Activated T-cell treated with anti-CD3 and anti-CD28 coated beads for 48 hours (primary cell): ENCODE measurements at regions not wholly inside any gene's neighbourhood (a gene's known extent, or its start where the extent isn't known, plus 50 kb on each side); places are given as distances from the start of the nearest gene placed in this dataset.

ENCODE experiments used
- DNase-seq: peaks from one replicate; pipeline ENCODE4 v3.0.0-alpha.2; 2020; ENCODE audit warnings: low read depth

DNA sequence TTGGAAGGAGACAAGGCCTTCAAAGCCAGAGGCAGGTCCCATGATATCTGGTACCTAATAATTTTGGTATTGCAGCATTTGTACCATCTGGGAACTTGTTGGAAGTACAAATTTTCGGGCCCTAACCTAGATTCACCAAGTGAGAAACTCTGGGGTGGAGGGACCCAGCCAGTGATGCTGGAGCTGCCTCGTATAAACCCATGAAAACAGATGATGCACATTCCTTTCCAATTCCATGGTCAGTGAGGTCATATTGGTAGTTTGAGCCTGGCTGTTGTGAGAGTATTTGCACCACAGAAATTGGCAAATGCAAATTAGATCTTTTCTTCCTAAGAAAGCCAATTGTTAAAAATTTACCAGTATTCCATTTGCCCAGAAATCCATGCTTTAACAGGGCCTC, 269.6 kb upstream of the PLXNA2 start:
- DNase-seq = no peak

DNA sequence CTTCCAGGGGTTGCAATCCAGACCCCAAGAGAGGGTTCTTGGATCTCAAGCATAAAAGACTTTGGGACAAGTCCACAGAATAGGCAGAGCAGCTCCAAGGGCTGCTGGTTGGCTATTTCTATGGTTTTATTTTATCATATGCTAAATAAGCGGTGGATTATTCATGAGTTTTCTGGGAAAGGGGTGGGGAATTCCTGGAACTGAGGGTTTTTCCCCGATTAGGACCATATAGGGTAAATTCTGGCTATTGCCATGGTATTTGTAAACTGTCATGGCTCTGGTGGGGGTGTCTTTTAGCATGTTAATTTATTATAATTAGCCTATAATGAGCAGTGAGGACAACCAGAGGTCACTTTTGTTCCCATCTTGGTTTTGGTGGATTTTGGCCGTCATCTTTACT, 270.9 kb upstream of the PLXNA2 start:
- no peak for DNase-seq

GRCh38 chr1:208516780-208517179, 272.6 kb upstream of the PLXNA2 start:
- no peak for DNase-seq

- no peak for DNase-seq
Measured at GRCh38 chr1:208520438-208521099, 276.4 kb upstream of the PLXNA2 start.

DNA sequence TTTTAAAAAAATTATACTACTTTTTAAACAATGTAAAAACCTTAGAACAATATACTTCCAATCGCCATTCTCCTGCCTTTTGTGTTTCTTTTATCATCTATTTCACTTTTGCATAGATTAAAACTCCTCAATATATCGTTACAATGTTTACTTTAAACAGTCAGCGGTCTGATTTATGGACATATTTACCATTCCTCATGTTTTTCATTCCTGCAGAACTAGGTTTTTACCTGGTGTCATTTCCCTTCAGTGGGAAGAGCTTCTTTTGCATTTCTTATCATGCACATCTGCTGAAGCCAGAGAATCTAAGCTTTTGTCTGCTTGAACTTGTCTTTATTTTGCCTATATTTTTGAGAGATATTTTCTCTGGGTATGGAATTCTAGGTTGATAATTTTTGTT, 277.4 kb upstream of the PLXNA2 start:
- DNase-seq = no peak

- no peak for DNase-seq
Measured at GRCh38 chr1:208523007-208523406, 278.8 kb upstream of the PLXNA2 start.

DNA sequence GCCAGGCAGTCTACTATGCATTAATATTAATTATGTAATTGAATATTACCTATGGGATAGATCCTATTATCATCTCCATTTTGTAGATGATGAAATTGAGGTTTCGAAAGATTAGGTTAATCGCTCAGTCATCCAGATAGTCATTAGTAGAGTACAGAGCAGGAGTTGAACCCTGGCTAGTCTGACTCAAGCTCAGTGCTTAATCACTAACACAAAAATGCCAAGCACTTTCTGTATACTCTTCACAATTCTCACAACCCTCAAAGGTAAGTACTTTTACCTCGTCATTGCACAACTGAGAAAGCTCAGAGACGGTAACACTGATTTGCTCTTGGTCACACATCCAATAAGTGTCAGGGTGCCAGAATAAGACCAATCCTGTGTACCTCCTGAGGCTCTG, 280.2 kb upstream of the PLXNA2 start:
- DNase-seq = no peak

DNA sequence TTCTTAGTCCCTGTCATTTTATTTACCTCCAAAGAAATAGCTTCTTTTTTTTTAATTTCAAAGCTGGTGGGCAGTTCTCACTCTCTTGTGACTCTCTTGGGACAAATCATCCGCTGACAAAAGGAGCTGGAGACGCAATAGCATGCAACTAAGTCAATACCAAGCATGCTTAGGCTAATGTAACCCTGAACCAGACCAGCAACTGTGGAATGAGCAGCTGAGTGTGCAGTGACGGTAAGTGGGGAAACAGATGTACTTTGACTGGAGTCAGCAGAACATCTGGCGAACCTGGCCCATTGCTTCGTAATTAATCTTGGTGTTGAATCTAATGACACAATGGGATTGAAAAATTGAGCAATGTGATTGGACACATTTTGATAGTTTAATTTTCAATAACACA, 280.7 kb upstream of the PLXNA2 start:
- no peak for DNase-seq

DNA sequence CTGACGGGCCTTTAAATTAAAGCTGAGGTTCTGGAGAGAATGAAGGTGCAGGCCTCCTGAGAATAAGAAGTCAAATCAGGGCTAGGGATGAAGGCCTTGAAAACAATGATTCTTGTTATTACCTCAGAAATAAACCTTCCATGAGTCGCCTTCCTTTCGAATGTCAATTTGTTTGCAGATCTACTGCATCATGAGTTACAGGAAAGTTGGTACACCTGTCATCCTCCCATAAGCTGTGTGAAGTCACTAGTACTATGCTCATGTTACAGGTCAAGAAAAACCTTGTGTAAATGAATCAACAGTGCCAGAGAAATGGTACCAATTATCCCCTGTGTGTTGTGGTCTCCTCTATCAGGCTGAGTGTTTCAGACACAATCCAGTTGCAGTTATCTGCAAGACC, 281.2 kb upstream of the PLXNA2 start:
- no peak for DNase-seq

DNA sequence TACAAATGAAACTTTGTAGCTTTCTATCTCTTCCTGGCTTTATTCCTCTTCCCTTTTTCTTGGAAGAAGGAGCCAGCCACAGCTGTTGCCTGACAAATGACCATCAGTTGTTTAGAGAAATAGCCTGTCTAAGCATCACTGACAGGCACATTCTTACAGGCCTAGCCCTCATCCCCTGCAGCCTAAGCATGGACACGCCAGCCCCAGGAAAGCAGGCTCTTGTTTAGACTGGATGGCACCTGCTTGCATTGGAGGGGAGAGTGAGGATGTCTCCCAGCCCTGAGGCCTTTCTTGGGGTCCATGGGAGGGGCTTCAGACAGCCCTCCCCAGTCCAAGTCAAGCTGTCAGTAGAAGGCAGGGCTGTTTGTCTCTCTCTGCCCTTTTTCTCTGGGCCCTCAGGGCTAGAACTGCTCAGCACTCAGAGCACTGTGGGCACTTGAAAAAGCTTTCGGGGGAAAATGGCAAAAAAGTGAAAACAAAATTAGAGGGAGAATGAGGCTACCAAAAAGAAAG, 282.5 kb upstream of the PLXNA2 start:
- DNase-seq = no peak

- no peak for DNase-seq
Measured at GRCh38 chr1:208527156-208527555, 283.0 kb upstream of the PLXNA2 start.

DNA sequence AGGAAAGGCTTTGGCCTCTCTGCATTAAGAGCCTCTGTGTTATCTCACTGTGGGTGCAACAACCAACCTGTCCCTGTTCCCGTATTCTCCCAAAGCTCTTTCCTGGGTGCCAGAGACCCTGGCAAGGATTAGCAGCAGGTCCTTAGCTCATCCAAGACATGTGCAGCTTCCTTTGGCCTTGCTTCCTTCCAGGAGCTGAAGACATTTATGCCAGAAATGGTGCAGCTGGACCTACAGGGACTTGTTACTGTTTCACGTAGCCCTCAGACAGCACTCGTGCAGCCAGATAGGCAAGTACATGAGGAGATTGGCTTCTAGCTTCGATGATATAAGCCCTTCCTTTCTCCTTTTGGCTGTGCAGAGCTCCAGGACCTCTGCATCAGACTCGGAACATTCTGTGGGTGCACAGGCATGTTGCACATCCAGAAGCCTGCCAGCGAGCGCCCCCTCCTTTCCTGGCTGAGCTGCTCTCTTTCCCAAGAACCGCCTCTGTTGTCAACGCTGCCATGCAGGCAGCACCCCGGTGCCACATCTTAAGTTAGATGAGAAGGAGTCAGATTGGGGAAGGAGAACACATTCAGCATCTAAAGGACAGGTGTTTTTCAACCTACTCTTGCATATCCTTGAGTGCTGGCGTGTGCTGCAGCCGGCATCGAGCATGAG, 284.5 kb upstream of the PLXNA2 start:
- no peak for DNase-seq

GRCh38 chr1:208531003-208531750, 287.0 kb upstream of the PLXNA2 start:
- DNase-seq = no peak

DNA sequence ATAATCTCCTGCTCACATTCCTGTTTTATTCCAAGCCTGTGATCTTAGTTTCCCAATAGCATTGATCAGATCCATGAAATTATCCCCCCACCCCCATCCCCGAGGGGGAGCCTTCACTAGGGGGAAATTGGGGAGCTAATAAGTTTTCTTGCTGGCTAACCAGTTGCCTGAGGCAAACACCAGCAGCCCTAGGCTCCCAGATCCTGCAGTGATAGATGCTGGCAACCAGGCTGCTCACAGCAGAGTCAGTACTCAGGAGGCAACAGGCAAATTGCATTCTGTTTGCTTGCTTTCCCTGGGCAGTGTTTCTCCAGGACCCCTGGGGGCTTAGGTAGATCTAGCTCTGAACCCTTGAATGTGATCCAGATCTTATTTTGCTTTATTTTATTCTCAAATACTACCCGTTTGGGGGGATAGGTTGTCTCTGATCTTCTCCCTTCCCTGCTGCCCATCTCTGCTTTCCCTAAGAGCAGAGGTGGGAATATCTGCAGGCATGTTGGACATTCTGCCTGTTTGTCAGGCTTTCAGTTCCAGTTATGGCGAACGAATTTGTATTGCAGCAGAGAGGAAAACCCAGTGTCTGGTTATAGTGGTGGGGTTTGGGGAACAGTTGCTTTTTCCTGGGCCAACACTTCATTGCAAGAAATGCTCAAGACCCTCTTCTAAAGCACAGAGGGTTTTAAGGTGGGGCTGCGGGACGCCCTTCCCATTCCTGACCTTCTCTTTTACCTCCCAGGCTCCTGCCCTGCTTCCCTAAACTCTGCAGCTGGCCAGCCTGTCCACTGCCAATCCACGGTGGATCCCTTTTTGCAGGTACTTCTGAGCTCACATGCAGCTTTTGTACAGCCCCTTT, 289.8 kb upstream of the PLXNA2 start:
- no peak for DNase-seq

- DNase-seq = no peak
Measured at GRCh38 chr1:208534599-208534897, 290.4 kb upstream of the PLXNA2 start.

GRCh38 chr1:208534979-208535378, 290.8 kb upstream of the PLXNA2 start:
- DNase-seq = no peak

DNA sequence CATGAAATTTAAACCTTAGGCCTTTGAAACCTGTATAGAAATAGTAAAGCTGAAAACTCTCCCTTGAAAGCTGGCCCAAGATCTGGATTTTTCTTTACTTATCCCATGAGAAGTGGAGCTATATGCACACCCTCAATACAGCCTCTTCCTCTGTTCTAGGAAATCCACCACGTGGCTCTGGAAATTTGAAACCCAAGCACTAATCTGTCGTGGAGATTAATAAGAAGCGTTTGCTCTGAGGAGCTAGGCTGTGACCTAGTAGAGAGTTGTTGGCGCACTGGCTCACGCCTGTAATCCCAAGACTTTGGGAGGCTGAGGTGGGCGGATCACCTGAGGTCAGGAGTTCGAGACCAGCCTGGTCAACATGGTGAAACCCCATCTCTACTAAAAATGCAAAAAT, 291.3 kb upstream of the PLXNA2 start:
- DNase-seq = no peak

- DNase-seq = no peak
Measured at GRCh38 chr1:208536212-208536611, 292.0 kb upstream of the PLXNA2 start.

GRCh38 chr1:208537198-208537597, 293.0 kb upstream of the PLXNA2 start:
- no peak for DNase-seq

- no peak for DNase-seq
Measured at GRCh38 chr1:208538078-208538477, 293.9 kb upstream of the PLXNA2 start.

DNA sequence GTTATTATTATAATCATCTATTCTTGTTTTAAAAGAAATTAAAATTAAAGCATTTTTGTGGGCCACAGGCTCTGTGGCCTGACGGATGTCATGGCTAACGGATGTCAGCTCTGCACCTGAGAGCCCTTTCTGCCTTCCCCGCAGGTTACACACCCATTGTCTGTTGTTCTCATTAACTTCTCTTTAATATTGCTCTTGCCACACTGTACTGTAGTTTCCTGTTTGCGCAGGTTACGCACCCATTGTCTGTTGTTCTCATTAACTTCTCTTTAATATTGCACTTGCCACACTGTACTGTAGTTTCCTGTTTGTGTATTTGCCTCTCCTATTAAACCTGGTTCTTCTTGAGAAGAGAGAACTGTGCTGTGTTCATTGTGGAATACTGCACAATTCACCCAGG, 294.4 kb upstream of the PLXNA2 start:
- no peak for DNase-seq

GRCh38 chr1:208540724-208541123, 296.5 kb upstream of the PLXNA2 start:
- DNase-seq = no peak
